HG02981 (cell line): ENCODE measurements at regions not wholly inside any gene's neighbourhood (a gene's known extent, or its start where the extent isn't known, plus 50 kb on each side); places are given as distances from the start of the nearest gene placed in this dataset.

Experiments used
- ATAC-seq: cut with Tn5 transposase; IDR thresholded peaks from one replicate; pipeline ENCODE4 v1.9.1; 2021; ENCODE audit warnings: mild to moderate bottlenecking, moderate library complexity; ENCODE audit not compliant: unreplicated experiment

- ATAC-seq: no peak
These were observed 280.0 kb downstream of the IGSF11 start for GRCh38 chr3:118754406-118755252.

GRCh38 chr3:118755253-118755801 is 279.3 kb downstream of the IGSF11 start:
- ATAC-seq: no peak

- no peak for ATAC-seq
These were observed 273.9 kb downstream of the IGSF11 start for GRCh38 chr3:118760585-118761290.

GRCh38 chr3:118761291-118761606 is 273.4 kb downstream of the IGSF11 start:
- ATAC-seq: no peak

- ATAC-seq: no peak
These were observed 268.9 kb downstream of the IGSF11 start for GRCh38 chr3:118765636-118766305.

- ATAC-seq: no peak
These were observed 268.4 kb downstream of the IGSF11 start for GRCh38 chr3:118766306-118766669.

GRCh38 chr3:118772036-118772435 is 262.6 kb downstream of the IGSF11 start:
- ATAC-seq: no peak

- peak; percentile 98 for ATAC-seq
These were observed 262.1 kb downstream of the IGSF11 start for GRCh38 chr3:118772547-118773011.

- ATAC-seq: no peak
These were observed 259.6 kb downstream of the IGSF11 start for GRCh38 chr3:118775021-118775420.

- ATAC-seq: no peak
These were observed 256.4 kb downstream of the IGSF11 start for GRCh38 chr3:118778201-118778600.

- no peak for ATAC-seq
These were observed 253.4 kb downstream of the IGSF11 start for GRCh38 chr3:118781232-118781631.

- no peak for ATAC-seq
These were observed 252.8 kb downstream of the IGSF11 start for GRCh38 chr3:118781839-118782238.

- peak; percentile 97 for ATAC-seq
These were observed 251.9 kb downstream of the IGSF11 start for GRCh38 chr3:118782755-118783202.

- ATAC-seq: no peak
These were observed 249.2 kb downstream of the IGSF11 start for GRCh38 chr3:118785415-118785814.

GRCh38 chr3:118791246-118791645 is 243.4 kb downstream of the IGSF11 start:
- no peak for ATAC-seq

GRCh38 chr3:118792191-118792590 is 242.5 kb downstream of the IGSF11 start:
- no peak for ATAC-seq

- ATAC-seq: no peak
These were observed 241.5 kb downstream of the IGSF11 start for GRCh38 chr3:118793176-118793575.

- ATAC-seq: no peak
These were observed 235.3 kb downstream of the IGSF11 start for GRCh38 chr3:118799303-118799702.

- ATAC-seq: no peak
These were observed 232.7 kb downstream of the IGSF11 start for GRCh38 chr3:118801899-118802298.

GRCh38 chr3:118802325-118803095 is 232.1 kb downstream of the IGSF11 start:
- ATAC-seq: no peak

GRCh38 chr3:118803096-118803476 is 231.6 kb downstream of the IGSF11 start:
- ATAC-seq: no peak
